GM12878 (cell line): ENCODE measurements at regions not wholly inside any gene's neighbourhood (a gene's known extent, or its start where the extent isn't known, plus 50 kb on each side); places are given as distances from the start of the nearest gene placed in this dataset.

Experiments used
- ATAC-seq: fragments of 200-7000 bp; cut with Tn5 transposase; 3 replicates; pipeline ENCODE4 v1.9.1; 2020; ENCODE audit warnings: mild to moderate bottlenecking, moderate library complexity
- BruUV-seq: library from RNA; stranded (reverse); fragments of 400-500 nt; replicated peaks from 2 replicates; lab custom pipeline; 2021; lab: Mats Ljungman, UMichigan
- CTCF ChIA-PET: fragments of 300-600 bp; sonication (Branson Sonifier 250); formaldehyde crosslinking; extraction: SDS; loops from one replicate; lab custom pipeline; 2021; ENCODE audit warnings: inconsistent platforms; lab: Yijun Ruan, JAX
- POLR2A ChIA-PET: fragments of 350-600 bp; formaldehyde crosslinking; extraction: SDS; loops from one replicate; lab custom pipeline; 2021; ENCODE audit warnings: inconsistent platforms; lab: Charles Lee
- RAD21 ChIA-PET: fragments of 300-600 bp; sonication (Branson Sonifier 250); formaldehyde crosslinking; loops from one replicate; lab custom pipeline; 2023; ENCODE audit warnings: antibody characterized with exemption; ENCODE audit not compliant: unreplicated experiment; lab: Charles Lee
- SMC1A ChIA-PET: fragments of 300-600 bp; sonication (Branson Sonifier 250); formaldehyde crosslinking; loops from one replicate; lab custom pipeline; 2023; ENCODE audit not compliant: unreplicated experiment, uncharacterized antibody; lab: Charles Lee
- DNase-seq: peaks from one replicate; pipeline ENCODE4 v3.0.0-alpha.2; 2011; ENCODE audit warnings: low read depth, low spot score
- FAIRE-seq: peaks from 3 replicates; lab custom pipeline; 2011; peaks lifted over from hg19 to GRCh38; lab: Jason Lieb, UNC
- H2AFZ ChIP-seq: 2 replicates; pipeline ENCODE4 v1.6.0; 2011; ENCODE audit warnings: low read depth, low read length, control low read depth; ENCODE audit not compliant: control insufficient read depth
- H3K27ac ChIP-seq: 2 replicates; pipeline ENCODE4 v1.5.1; 2011; ENCODE audit warnings: control low read depth; ENCODE audit not compliant: control insufficient read depth, insufficient read depth
- H3K27me3 ChIP-seq, 2 experiments: replicated peaks in 1 of 2; 2 replicates each; pipeline versions ENCODE4 v1.6.0 to v1.6.1; 2011; ENCODE audit warnings: low read length in 1 of 2; ENCODE audit not compliant: control insufficient read depth in 2 of 2, insufficient read depth in 2 of 2
- H3K36me3 ChIP-seq, 2 experiments: 2 replicates each; pipeline ENCODE4 v1.5.1; 2011; ENCODE audit warnings: low read length in 1 of 2; ENCODE audit not compliant: control insufficient read depth in 2 of 2, insufficient read depth in 2 of 2
- H3K4me1 ChIP-seq: 2 replicates; pipeline ENCODE4 v1.6.1; 2011; ENCODE audit warnings: mild to moderate bottlenecking, low read length, moderate library complexity, mixed read lengths; ENCODE audit not compliant: control insufficient read depth, insufficient read depth
- H3K4me2 ChIP-seq: 2 replicates; pipeline ENCODE4 v1.6.0; 2011; ENCODE audit warnings: control low read depth; ENCODE audit not compliant: control insufficient read depth, insufficient read depth
- H3K4me3 ChIP-seq: fragments of 200-600 bp; sonication (generic); 2 replicates; pipeline ENCODE4 v1.5.1; 2016
- H3K79me2 ChIP-seq: 2 replicates; pipeline ENCODE4 v1.6.0; 2011; ENCODE audit warnings: low read length; ENCODE audit not compliant: control insufficient read depth, insufficient read depth
- H3K9ac ChIP-seq: 2 replicates; pipeline ENCODE4 v1.8.0; 2011; ENCODE audit warnings: low read length, control low read depth, mixed read lengths; ENCODE audit not compliant: control insufficient read depth, insufficient read depth
- H3K9me3 ChIP-seq: replicated peaks from 3 replicates; pipeline ENCODE4 v1.5.1; 2011; ENCODE audit warnings: mild to moderate bottlenecking, low read length; ENCODE audit not compliant: control insufficient read depth, insufficient read depth
- H4K20me1 ChIP-seq: 2 replicates; pipeline ENCODE4 v1.6.0; 2011; ENCODE audit not compliant: control insufficient read depth, insufficient read depth
- ASH2L ChIP-seq: fragments of 300-600, 200-600 bp; sonication (generic); IDR thresholded peaks from 2 replicates; pipeline ENCODE4 v1.6.1; 2017; ENCODE audit warnings: low read depth, mild to moderate bottlenecking, borderline replicate concordance
- CBX3 ChIP-seq: fragments of 200-600 bp; sonication (generic); IDR thresholded peaks from 2 replicates; pipeline ENCODE4 v1.6.1; 2016; ENCODE audit warnings: low read depth, borderline replicate concordance
- E2F8 ChIP-seq: fragments of 450-650 bp; IDR thresholded peaks from 2 replicates; pipeline ENCODE4 v1.6.1; 2018; ENCODE audit warnings: mild to moderate bottlenecking, low read depth, moderate library complexity; ENCODE audit not compliant: partially characterized antibody
- ELK1 ChIP-seq: IDR thresholded peaks from 2 replicates; pipeline ENCODE4 v1.6.1; 2012; ENCODE audit warnings: low read depth, low read length, improper control_type of control experiment
- FOS ChIP-seq: IDR thresholded peaks from 3 replicates; pipeline ENCODE4 v1.6.1; 2011; ENCODE audit warnings: borderline replicate concordance; ENCODE audit not compliant: insufficient read length; ENCODE audit errors: extremely low read depth
- FOXM1 ChIP-seq: IDR thresholded peaks from 2 replicates; pipeline ENCODE4 v1.6.1; 2012; ENCODE audit warnings: low read depth, mild to moderate bottlenecking, inconsistent platforms, low read length, moderate library complexity
- RB1 ChIP-seq: fragments of 450-650 bp; formaldehyde crosslinking; IDR thresholded peaks from 2 replicates; pipeline ENCODE4 v1.6.1; 2017; ENCODE audit warnings: mild to moderate bottlenecking, borderline replicate concordance
- RFX5 ChIP-seq: IDR thresholded peaks from 2 replicates; pipeline ENCODE4 v1.6.1; 2011; ENCODE audit warnings: low read depth, low read length, improper control_type of control experiment
- SP1 ChIP-seq: IDR thresholded peaks from one replicate; pipeline ENCODE4 v1.6.1; 2011; ENCODE audit warnings: low read depth, low read length
- SREBF2 ChIP-seq: IDR thresholded peaks from 2 replicates; pipeline ENCODE4 v1.6.1; 2012; ENCODE audit warnings: mild to moderate bottlenecking, low read length
- WGBS: methylation state at CpG from one replicate; pipeline ENCODE4 v1.1.6; 2016; ENCODE audit warnings: low lambda C conversion rate; ENCODE audit not compliant: insufficient replicate concordance, insufficient coverage; ENCODE audit errors: missing lambda C conversion rate; 5-methylcytosine and 5-hydroxymethylcytosine counted together
- in situ Hi-C: fragments of 300-500 bp; cut with MboI; formaldehyde crosslinking; loops from 9 replicates; pipeline ENCODE4 v1.14.3; 2018; ENCODE audit warnings: mixed read lengths
- intact Hi-C: fragments of 100-400 bp; cut with micrococcal nuclease; formaldehyde crosslinking; loops from one replicate; pipeline ENCODE4 v1.14.2; 2022; ENCODE audit not compliant: unreplicated experiment

- POLR2A ChIA-PET = no interaction called here
- TF ChIP-seq FOXM1 (no peak), E2F8 (no peak), SREBF2 (no peak), ASH2L (no peak), SP1 (no peak), ELK1 (no peak), CBX3 (no peak), RFX5 (no peak), RB1 (no peak), FOS (no peak)
- in situ Hi-C loops (no loop called here), intact Hi-C loops (no loop called here)
- DNase-seq (no peak), ATAC-seq (no peak), FAIRE-seq (no peak)
- no peaks in the 10 kb centered on the region for H3K79me2 ChIP-seq
- no peaks in the 10 kb centered on the region for H4K20me1 ChIP-seq
- H3K9me3 ChIP-seq = no peaks in the 10 kb centered on the region
- CTCF ChIA-PET = no interaction called here
- H3K36me3 ChIP-seq = no peaks in the 10 kb centered on the region
- SMC1A ChIA-PET = no interaction called here
- RAD21 ChIA-PET = no interaction called here
- no TSS peak for BruUV-seq
- no peaks in the 10 kb centered on the region for H3K27me3 ChIP-seq
- H3K4me1 ChIP-seq = no peaks in the 10 kb centered on the region
- no peak overlapping the region for H3K4me3 ChIP-seq
- no peak overlapping the region for H2AFZ ChIP-seq
- H3K27ac ChIP-seq = no peak overlapping the region
- no peak overlapping the region for H3K4me2 ChIP-seq
- no peak overlapping the region for H3K9ac ChIP-seq
- 3% methylated on average over 2 of the region's 2 CpGs for WGBS
These were observed 221.8 kb upstream of the TGFBR2 start for GRCh38 chr3:30384546-30385072.
